GM21786 (cell line): ENCODE measurements at regions not wholly inside any gene's neighbourhood (a gene's known extent, or its start where the extent isn't known, plus 50 kb on each side); places are given as distances from the start of the nearest gene placed in this dataset.

Experiments
- ATAC-seq: cut with Tn5 transposase; IDR thresholded peaks from one replicate; pipeline ENCODE4 v1.9.1; 2021; ENCODE audit not compliant: unreplicated experiment

DNA sequence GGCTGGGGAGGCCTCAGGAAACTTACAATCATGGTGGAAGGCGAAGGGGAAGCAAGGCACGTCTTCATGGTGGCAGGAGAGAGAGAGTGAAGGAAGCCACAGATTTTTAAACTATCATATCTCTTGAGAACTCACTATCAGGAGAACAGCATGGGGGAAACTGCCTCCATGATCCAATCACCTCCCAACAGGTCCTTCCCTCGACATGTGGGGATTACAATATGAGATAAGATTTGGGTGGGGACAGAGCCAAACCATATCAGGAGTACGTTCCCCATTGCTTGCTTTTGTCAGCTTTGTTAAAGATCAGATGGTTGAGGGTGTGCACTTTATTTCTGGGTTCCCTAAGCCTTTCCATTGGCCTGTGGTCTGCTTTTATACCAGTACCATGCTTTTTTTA lies 53.7 kb upstream of the E2F8 start:
- ATAC-seq: no peak

DNA sequence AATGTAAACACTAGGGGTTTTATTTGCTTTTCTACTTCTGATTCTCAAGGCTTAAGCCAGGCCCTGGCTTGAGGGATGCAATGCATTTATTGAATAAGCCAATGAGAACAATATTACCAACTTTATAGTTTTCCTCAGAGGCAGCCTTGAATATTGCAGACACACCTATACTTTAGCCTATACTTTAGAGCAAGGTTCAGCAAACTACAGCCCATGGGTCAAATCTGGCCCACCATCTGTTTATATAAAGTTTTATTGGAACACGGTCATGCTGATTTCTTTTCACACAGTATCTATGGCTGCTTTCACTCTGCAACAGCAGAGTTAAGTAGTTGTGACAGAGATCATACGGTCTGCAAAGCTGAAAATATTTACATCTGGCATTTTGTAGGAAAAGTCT lies 50.3 kb upstream of the E2F8 start:
- ATAC-seq: no peak
